GM12878 (cell line): ENCODE measurements at regions not wholly inside any gene's neighbourhood (a gene's known extent, or its start where the extent isn't known, plus 50 kb on each side); places are given as distances from the start of the nearest gene placed in this dataset.

Source experiments
- ATAC-seq: fragments of 200-7000 bp; cut with Tn5 transposase; 3 replicates; pipeline ENCODE4 v1.9.1; 2020; ENCODE audit warnings: mild to moderate bottlenecking, moderate library complexity
- BruUV-seq: library from RNA; stranded (reverse); fragments of 400-500 nt; replicated peaks from 2 replicates; lab custom pipeline; 2021; lab: Mats Ljungman, UMichigan
- CTCF ChIA-PET: fragments of 300-600 bp; sonication (Branson Sonifier 250); formaldehyde crosslinking; extraction: SDS; loops from one replicate; lab custom pipeline; 2021; ENCODE audit warnings: inconsistent platforms; lab: Yijun Ruan, JAX
- POLR2A ChIA-PET: fragments of 350-600 bp; formaldehyde crosslinking; extraction: SDS; loops from one replicate; lab custom pipeline; 2021; ENCODE audit warnings: inconsistent platforms; lab: Charles Lee
- RAD21 ChIA-PET: fragments of 300-600 bp; sonication (Branson Sonifier 250); formaldehyde crosslinking; loops from one replicate; lab custom pipeline; 2023; ENCODE audit warnings: antibody characterized with exemption; ENCODE audit not compliant: unreplicated experiment; lab: Charles Lee
- SMC1A ChIA-PET: fragments of 300-600 bp; sonication (Branson Sonifier 250); formaldehyde crosslinking; loops from one replicate; lab custom pipeline; 2023; ENCODE audit not compliant: unreplicated experiment, uncharacterized antibody; lab: Charles Lee
- DNase-seq: peaks from one replicate; pipeline ENCODE4 v3.0.0-alpha.2; 2011; ENCODE audit warnings: low read depth, low spot score
- FAIRE-seq: peaks from 3 replicates; lab custom pipeline; 2011; peaks lifted over from hg19 to GRCh38; lab: Jason Lieb, UNC
- H2AFZ ChIP-seq: 2 replicates; pipeline ENCODE4 v1.6.0; 2011; ENCODE audit warnings: low read depth, low read length, control low read depth; ENCODE audit not compliant: control insufficient read depth
- H3K27ac ChIP-seq: 2 replicates; pipeline ENCODE4 v1.5.1; 2011; ENCODE audit warnings: control low read depth; ENCODE audit not compliant: control insufficient read depth, insufficient read depth
- H3K27me3 ChIP-seq, 2 experiments: replicated peaks in 1 of 2; 2 replicates each; pipeline versions ENCODE4 v1.6.0 to v1.6.1; 2011; ENCODE audit warnings: low read length in 1 of 2; ENCODE audit not compliant: control insufficient read depth in 2 of 2, insufficient read depth in 2 of 2
- H3K36me3 ChIP-seq, 2 experiments: 2 replicates each; pipeline ENCODE4 v1.5.1; 2011; ENCODE audit warnings: low read length in 1 of 2; ENCODE audit not compliant: control insufficient read depth in 2 of 2, insufficient read depth in 2 of 2
- H3K4me1 ChIP-seq: 2 replicates; pipeline ENCODE4 v1.6.1; 2011; ENCODE audit warnings: mild to moderate bottlenecking, low read length, moderate library complexity, mixed read lengths; ENCODE audit not compliant: control insufficient read depth, insufficient read depth
- H3K4me2 ChIP-seq: 2 replicates; pipeline ENCODE4 v1.6.0; 2011; ENCODE audit warnings: control low read depth; ENCODE audit not compliant: control insufficient read depth, insufficient read depth
- H3K4me3 ChIP-seq: fragments of 200-600 bp; sonication (generic); 2 replicates; pipeline ENCODE4 v1.5.1; 2016
- H3K79me2 ChIP-seq: 2 replicates; pipeline ENCODE4 v1.6.0; 2011; ENCODE audit warnings: low read length; ENCODE audit not compliant: control insufficient read depth, insufficient read depth
- H3K9ac ChIP-seq: 2 replicates; pipeline ENCODE4 v1.8.0; 2011; ENCODE audit warnings: low read length, control low read depth, mixed read lengths; ENCODE audit not compliant: control insufficient read depth, insufficient read depth
- H3K9me3 ChIP-seq: replicated peaks from 3 replicates; pipeline ENCODE4 v1.5.1; 2011; ENCODE audit warnings: mild to moderate bottlenecking, low read length; ENCODE audit not compliant: control insufficient read depth, insufficient read depth
- H4K20me1 ChIP-seq: 2 replicates; pipeline ENCODE4 v1.6.0; 2011; ENCODE audit not compliant: control insufficient read depth, insufficient read depth
- CREM ChIP-seq: IDR thresholded peaks from 2 replicates; pipeline ENCODE4 v1.6.1; 2014; ENCODE audit warnings: antibody characterized with exemption, low read depth
- EGR1 ChIP-seq, 2 experiments: IDR thresholded peaks; 1 replicate in 1 of 2; 2 replicates in 1 of 2; pipeline ENCODE4 v1.6.1; 2011 to 2012; ENCODE audit warnings: low read depth in 2 of 2, low read length in 2 of 2, borderline replicate concordance in 1 of 2, mild to moderate bottlenecking in 1 of 2, moderate library complexity in 1 of 2
- ETV6 ChIP-seq, 2 experiments: fragments of 450-650 bp in 1 of 2; IDR thresholded peaks in 1 of 2; conservative IDR thresholded peaks in 1 of 2; 2 replicates each; pipeline ENCODE4 v1.6.1; 2014; ENCODE audit warnings: antibody characterized with exemption in 1 of 2, borderline replicate concordance in 1 of 2, low read depth in 1 of 2, mild to moderate bottlenecking in 1 of 2, moderate library complexity in 1 of 2
- FOS ChIP-seq: IDR thresholded peaks from 3 replicates; pipeline ENCODE4 v1.6.1; 2011; ENCODE audit warnings: borderline replicate concordance; ENCODE audit not compliant: insufficient read length; ENCODE audit errors: extremely low read depth
- JUNB ChIP-seq: IDR thresholded peaks from 2 replicates; pipeline ENCODE4 v1.6.1; 2016; ENCODE audit warnings: antibody characterized with exemption, mild to moderate bottlenecking
- POLR2AphosphoS5 ChIP-seq: IDR thresholded peaks from 2 replicates; pipeline ENCODE4 v1.6.1; 2011; ENCODE audit warnings: mild to moderate bottlenecking, low read length, inconsistent platforms
- SIX5 ChIP-seq: IDR thresholded peaks from 2 replicates; pipeline ENCODE4 v1.6.1; 2011; ENCODE audit warnings: mild to moderate bottlenecking, low read depth, low read length, moderate library complexity; ENCODE audit not compliant: severe bottlenecking
- SPI1 ChIP-seq: IDR thresholded peaks from 2 replicates; pipeline ENCODE4 v1.6.1; 2011; ENCODE audit warnings: low read depth, mild to moderate bottlenecking, low read length, moderate library complexity, borderline replicate concordance; ENCODE audit not compliant: insufficient read depth
- TAF1 ChIP-seq: IDR thresholded peaks from 2 replicates; pipeline ENCODE4 v1.6.1; 2011; ENCODE audit warnings: mild to moderate bottlenecking, low read depth, low read length, borderline replicate concordance
- TARDBP ChIP-seq: IDR thresholded peaks from 2 replicates; pipeline ENCODE4 v1.6.1; 2016; ENCODE audit warnings: borderline replicate concordance
- TCF7 ChIP-seq: IDR thresholded peaks from 2 replicates; pipeline ENCODE4 v1.6.1; 2014; ENCODE audit warnings: antibody characterized with exemption, borderline replicate concordance
- in situ Hi-C: fragments of 300-500 bp; cut with MboI; formaldehyde crosslinking; loops from 9 replicates; pipeline ENCODE4 v1.14.3; 2018; ENCODE audit warnings: mixed read lengths
- intact Hi-C: fragments of 100-400 bp; cut with micrococcal nuclease; formaldehyde crosslinking; loops from one replicate; pipeline ENCODE4 v1.14.2; 2022; ENCODE audit not compliant: unreplicated experiment
- TF ChIP-seq, protein P1 (sequence below): fragments of 450-650 bp; IDR thresholded peaks from 2 replicates; pipeline ENCODE4 v1.6.1; 2018; ENCODE audit warnings: mild to moderate bottlenecking, low read depth, moderate library complexity; ENCODE audit not compliant: partially characterized antibody

DNA sequence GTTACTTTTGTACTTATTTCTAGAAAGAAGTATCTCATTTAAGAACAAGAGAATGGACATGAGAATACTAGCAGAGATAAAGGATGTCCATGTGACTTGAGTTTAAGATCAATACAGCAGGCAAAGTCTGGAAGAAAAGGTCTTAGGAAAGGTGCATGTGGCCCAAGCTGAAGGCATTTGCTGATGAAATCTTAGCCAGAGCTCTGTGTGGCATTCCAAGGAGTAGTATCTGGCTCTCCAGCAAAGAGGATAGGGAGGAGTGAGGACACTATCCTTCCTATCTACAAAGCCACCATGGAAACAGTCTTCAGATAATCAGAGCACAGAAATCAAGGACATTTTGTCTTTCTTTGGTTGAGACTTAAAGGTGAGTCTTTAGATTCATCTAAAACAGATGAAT, 244.1 kb upstream of the RGMB start:
- in situ Hi-C loops (no loop called here), intact Hi-C loops (no loop called here)
- Histone ChIP-seq H4K20me1 (no peaks in the 10 kb centered on the region), H3K27ac (no peak overlapping the region), H2AFZ (no peak overlapping the region), H3K4me2 (no peak overlapping the region), H3K9ac (no peak overlapping the region), H3K4me1 (no peaks in the 10 kb centered on the region), H3K4me3 (no peak overlapping the region), H3K9me3 (no peaks in the 10 kb centered on the region), H3K36me3 (no peaks in the 10 kb centered on the region), H3K27me3 (no peaks in the 10 kb centered on the region), H3K79me2 (no peaks in the 10 kb centered on the region)
- ATAC-seq (no peak), FAIRE-seq (no peak), DNase-seq (no peak)
- BruUV-seq = no TSS peak
- ChIA-PET POLR2A (no interaction called here), CTCF (no interaction called here), RAD21 (no interaction called here), SMC1A (no interaction called here)
- TF ChIP-seq SPI1 = no peak
- no peak for TF ChIP-seq TARDBP
- no peak for TF ChIP-seq POLR2AphosphoS5
- TF ChIP-seq ETV6 (conservative IDR thresholded peaks at IDR 0.05 in 1 of 2, IDR thresholded peaks at IDR 0.05 in 1 of 2; ENCODE audit: borderline replicate concordance in 1 of 2, low read depth in 1 of 2) = no peak
- TF ChIP-seq JUNB = no peak
- no peak for TF ChIP-seq CREM
- TF ChIP-seq EGR1 (IDR thresholded peaks at IDR 0.05; ENCODE audit: borderline replicate concordance in 1 of 2, low read depth in 2 of 2, low read length in 2 of 2) = no peak
- no peak for TF ChIP-seq TAF1
- TF ChIP-seq TCF7 = no peak
- TF ChIP-seq, protein P1, sequence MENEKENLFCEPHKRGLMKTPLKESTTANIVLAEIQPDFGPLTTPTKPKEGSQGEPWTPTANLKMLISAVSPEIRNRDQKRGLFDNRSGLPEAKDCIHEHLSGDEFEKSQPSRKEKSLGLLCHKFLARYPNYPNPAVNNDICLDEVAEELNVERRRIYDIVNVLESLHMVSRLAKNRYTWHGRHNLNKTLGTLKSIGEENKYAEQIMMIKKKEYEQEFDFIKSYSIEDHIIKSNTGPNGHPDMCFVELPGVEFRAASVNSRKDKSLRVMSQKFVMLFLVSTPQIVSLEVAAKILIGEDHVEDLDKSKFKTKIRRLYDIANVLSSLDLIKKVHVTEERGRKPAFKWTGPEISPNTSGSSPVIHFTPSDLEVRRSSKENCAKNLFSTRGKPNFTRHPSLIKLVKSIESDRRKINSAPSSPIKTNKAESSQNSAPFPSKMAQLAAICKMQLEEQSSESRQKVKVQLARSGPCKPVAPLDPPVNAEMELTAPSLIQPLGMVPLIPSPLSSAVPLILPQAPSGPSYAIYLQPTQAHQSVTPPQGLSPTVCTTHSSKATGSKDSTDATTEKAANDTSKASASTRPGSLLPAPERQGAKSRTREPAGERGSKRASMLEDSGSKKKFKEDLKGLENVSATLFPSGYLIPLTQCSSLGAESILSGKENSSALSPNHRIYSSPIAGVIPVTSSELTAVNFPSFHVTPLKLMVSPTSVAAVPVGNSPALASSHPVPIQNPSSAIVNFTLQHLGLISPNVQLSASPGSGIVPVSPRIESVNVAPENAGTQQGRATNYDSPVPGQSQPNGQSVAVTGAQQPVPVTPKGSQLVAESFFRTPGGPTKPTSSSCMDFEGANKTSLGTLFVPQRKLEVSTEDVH = no peak
- no peak for TF ChIP-seq SIX5
- TF ChIP-seq FOS = no peak
